ENCODE measurements at regions not wholly inside any gene's neighbourhood (a gene's known extent, or its start where the extent isn't known, plus 50 kb on each side); places are given as distances from the start of the nearest gene placed in this dataset.

DNA sequence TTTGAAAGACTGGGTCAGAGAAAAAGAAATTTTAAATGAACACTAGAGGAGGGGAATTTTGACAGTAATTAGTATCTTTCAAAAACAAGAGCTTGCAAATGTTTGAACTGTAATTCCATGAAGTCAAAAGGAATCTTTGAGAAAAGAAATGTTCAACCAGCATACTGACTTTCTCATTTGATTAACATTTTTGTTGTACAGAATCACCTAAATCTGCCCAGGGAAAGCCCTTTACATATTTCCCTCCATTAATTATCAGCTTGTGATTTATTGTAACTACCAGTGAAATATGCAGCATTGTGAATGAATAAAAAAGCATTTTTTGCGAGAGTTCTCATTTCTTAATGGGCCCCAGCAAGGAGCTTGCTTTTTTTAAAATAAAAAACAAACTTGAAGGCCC is 61.2 kb upstream of the CCDC91 start:
- H3K27ac ChIP-seq: no peak overlapping the region
- TF ChIP-seq ZFX (IDR thresholded peaks at IDR 0.05): no peak
- TF ChIP-seq, protein P1, sequence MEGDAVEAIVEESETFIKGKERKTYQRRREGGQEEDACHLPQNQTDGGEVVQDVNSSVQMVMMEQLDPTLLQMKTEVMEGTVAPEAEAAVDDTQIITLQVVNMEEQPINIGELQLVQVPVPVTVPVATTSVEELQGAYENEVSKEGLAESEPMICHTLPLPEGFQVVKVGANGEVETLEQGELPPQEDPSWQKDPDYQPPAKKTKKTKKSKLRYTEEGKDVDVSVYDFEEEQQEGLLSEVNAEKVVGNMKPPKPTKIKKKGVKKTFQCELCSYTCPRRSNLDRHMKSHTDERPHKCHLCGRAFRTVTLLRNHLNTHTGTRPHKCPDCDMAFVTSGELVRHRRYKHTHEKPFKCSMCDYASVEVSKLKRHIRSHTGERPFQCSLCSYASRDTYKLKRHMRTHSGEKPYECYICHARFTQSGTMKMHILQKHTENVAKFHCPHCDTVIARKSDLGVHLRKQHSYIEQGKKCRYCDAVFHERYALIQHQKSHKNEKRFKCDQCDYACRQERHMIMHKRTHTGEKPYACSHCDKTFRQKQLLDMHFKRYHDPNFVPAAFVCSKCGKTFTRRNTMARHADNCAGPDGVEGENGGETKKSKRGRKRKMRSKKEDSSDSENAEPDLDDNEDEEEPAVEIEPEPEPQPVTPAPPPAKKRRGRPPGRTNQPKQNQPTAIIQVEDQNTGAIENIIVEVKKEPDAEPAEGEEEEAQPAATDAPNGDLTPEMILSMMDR (conservative IDR thresholded peaks at IDR 0.05): no peak

DNA sequence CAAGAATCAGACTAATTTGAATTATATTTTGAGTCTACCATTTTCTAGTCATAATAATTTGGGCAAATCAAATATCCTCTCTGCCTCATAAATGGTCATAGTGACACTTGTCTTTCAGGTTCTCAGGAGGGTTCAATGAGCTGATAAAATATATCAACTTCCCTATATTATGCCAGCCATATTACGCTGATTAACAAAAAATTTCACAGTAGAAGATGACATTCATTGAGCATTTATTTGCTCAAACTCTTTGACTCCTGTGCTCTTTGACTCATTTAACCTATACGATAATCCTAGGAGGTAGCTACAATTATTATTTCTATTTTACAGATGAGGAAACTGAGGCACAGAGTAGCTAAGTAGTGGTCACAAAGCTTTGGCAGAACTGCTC is 60.0 kb upstream of the CCDC91 start:
- H3K27ac ChIP-seq: no peak overlapping the region

DNA sequence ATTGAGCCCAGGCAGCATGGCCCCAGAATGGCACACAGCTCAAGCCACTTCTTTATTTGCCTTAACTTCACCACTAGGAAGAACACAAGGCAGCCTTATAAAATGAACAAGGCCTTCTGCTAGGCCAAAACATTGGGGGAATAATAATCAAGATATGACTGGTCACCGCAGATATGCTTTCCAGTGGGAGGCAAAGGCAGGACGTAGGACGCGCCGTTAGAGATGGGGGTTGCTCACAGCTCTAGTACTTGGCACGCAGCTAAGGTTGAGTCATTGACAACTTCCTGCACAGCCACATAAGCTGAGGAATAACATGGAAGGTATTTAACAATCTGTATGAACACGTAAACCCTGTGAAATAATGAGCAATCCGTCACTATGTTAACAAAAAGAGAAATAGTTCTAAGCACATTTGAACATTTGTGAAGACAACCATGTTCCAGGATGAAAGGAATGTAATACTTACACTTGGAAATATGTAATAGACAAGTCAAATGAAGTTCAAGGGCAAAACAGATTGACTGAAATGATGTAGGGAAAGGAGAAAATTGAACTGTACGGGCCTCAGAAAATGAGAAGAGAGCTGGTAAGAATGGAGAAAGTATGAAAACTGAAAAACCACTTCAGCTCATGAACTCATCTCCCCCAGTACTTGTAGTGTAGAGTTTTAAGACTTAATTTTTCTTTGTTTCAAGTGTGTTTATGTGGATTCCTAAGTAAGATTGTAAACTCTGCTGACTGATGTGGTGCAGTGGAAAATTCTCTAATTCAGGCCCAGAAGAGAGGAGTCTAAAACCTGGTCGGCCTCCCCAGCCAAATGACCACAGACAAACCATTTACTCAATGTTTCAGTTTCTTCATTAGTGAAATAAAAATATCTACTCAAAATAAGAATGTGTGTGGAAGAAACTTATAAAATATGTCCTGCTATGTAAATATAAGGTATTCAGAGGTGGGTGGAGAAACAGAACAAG is 59.3 kb upstream of the CCDC91 start:
- TF ChIP-seq, protein P1 (conservative IDR thresholded peaks at IDR 0.05): no peak
- TF ChIP-seq ZFX (IDR thresholded peaks at IDR 0.05): no peak
- H3K27ac ChIP-seq: no peak overlapping the region

More for the DNA sequence above, 60.0 kb upstream of the CCDC91 start:
- TF ChIP-seq ZFX (IDR thresholded peaks at IDR 0.05): no peak
- TF ChIP-seq, protein P1 (conservative IDR thresholded peaks at IDR 0.05): no peak

DNA sequence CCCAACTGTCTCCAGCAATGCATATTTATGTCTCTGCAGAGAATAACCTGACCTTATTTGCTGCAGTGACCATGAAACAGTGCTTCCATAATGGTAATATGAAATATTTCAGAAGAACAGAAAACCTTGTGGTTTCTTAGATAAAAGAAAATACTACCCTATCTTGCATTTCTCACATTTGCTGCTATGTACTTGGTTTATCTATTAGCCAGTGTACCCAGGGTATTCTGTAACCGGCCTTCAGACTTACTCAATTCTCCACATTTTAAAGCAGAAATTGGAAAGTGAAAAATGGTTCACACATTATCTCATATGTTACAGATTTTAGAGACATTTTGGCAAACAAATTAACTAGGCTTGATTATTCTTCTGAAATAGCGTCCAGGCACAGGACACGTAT is 57.9 kb upstream of the CCDC91 start:
- no peak overlapping the region for H3K27ac ChIP-seq
- no peak for TF ChIP-seq ZFX (IDR thresholded peaks at IDR 0.05)
- TF ChIP-seq, protein P1 (conservative IDR thresholded peaks at IDR 0.05): no peak

DNA sequence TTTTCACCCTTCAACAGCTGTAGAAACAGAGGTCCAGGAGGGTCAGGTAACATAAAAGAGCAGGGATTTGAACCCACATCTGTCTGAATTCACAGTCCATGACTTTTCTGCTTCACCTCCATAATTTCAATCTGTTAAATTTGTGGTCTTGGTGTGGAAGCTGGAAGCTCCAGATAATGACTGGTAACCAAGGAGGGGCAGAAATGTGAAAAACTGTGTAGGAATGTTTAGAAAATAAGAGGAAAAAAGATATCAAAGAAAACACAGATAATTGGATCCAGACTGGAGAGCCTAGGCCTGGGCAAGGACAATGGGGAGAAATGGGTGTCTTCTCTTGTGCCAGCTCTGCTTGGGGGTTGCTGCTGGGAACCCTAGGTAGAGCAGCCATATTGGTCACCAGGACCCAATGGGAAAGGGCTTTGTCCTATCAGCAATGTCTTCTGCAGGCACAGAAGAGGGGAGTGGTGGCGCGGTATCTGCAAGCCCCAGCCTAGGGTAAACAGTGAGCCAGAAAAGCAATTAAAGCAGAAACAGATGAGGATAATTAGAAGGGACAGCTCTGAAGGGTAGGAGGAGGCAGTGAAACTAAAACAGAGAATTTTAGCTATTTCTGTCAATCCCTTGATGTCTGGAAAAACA is 54.3 kb upstream of the CCDC91 start:
- TF ChIP-seq ZFX (IDR thresholded peaks at IDR 0.05): no peak
- TF ChIP-seq, protein P1 (conservative IDR thresholded peaks at IDR 0.05): no peak
- no peak overlapping the region for H3K27ac ChIP-seq

DNA sequence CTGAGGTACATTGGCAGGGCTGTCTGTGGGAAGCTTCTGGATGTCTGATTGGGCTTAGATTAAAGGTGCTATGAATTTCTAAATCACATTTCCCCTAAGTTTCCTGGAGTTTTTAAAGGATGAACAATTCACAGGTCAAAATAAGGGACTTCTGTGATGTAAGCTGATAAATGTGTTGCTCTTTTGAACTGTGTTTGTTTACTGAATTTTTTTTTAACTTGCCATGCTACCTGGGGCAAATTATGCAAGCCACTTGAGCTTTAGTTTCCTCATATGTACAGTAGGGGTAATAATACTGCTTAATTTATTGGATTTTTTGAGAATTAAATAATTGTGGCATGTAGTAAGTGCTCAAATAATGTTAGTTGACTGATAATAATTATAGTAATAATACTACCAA is 52.8 kb upstream of the CCDC91 start:
- H3K27ac ChIP-seq: no peak overlapping the region
- TF ChIP-seq, protein P1 (conservative IDR thresholded peaks at IDR 0.05): no peak
- TF ChIP-seq ZFX (IDR thresholded peaks at IDR 0.05): no peak

DNA sequence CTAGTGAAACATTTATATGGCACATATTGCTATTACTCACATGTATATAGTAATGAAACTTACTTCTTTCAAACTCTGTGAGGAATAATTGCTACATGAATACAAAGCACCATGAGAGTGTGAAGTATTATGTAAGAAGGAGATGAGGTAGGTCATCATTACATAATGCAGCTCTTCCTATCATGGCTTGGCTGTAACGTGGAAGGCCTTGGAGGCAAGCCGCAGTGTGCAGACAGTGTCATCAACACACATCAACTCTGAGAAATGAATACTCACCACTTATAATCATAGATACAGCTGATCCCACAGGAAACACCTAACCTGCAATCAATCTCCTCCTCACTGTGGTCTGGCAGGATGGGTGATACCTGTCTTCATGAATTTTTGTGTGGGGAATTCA is 49.9 kb upstream of the CCDC91 start:
- TF ChIP-seq ZFX (IDR thresholded peaks at IDR 0.05): no peak
- TF ChIP-seq, protein P1 (conservative IDR thresholded peaks at IDR 0.05): no peak

More for the DNA sequence above, 49.9 kb upstream of the CCDC91 start:
- H3K27ac ChIP-seq: no peak overlapping the region

All from C4-2B (cell line).